ENCODE measurements at regions not wholly inside any gene's neighbourhood (a gene's known extent, or its start where the extent isn't known, plus 50 kb on each side); places are given as distances from the start of the nearest gene placed in this dataset.

DNA sequence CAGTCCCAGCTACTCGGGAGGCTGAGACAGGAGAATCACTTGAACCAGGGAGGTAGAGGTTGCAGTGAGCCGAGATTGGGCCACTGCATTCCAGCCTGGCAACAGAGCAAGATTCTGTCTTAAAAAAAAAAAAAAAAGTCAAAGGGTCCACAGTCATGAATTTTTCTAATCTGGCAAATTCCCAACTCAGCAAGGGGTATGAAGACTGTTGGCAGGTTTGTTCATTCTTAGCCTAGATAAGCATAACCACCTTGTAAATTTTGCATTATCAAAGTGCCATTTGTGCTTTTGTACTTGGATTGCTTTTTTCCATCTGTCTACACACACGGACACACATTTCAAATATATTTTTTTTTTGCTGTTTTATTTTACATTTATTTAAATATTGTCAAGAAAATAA lies 299.8 kb upstream of the NUDT12 start:
- TF ChIP-seq POLR2A (IDR thresholded peaks at IDR 0.05) (no peak), POLR2AphosphoS5 (IDR thresholded peaks at IDR 0.05) (no peak), EP300 (IDR thresholded peaks at IDR 0.05) (no peak)
- TF ChIP-seq, protein P1, sequence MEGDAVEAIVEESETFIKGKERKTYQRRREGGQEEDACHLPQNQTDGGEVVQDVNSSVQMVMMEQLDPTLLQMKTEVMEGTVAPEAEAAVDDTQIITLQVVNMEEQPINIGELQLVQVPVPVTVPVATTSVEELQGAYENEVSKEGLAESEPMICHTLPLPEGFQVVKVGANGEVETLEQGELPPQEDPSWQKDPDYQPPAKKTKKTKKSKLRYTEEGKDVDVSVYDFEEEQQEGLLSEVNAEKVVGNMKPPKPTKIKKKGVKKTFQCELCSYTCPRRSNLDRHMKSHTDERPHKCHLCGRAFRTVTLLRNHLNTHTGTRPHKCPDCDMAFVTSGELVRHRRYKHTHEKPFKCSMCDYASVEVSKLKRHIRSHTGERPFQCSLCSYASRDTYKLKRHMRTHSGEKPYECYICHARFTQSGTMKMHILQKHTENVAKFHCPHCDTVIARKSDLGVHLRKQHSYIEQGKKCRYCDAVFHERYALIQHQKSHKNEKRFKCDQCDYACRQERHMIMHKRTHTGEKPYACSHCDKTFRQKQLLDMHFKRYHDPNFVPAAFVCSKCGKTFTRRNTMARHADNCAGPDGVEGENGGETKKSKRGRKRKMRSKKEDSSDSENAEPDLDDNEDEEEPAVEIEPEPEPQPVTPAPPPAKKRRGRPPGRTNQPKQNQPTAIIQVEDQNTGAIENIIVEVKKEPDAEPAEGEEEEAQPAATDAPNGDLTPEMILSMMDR (IDR thresholded peaks at IDR 0.05) = no peak
